Urothelium cell line (cell line): ENCODE measurements at regions not wholly inside any gene's neighbourhood (a gene's known extent, or its start where the extent isn't known, plus 50 kb on each side); places are given as distances from the start of the nearest gene placed in this dataset.

Experiments used
- DNase-seq: peaks from one replicate; pipeline ENCODE4 v3.0.0; 2011; ENCODE audit warnings: low spot score, mixed read lengths
- FAIRE-seq: peaks from 2 replicates; lab custom pipeline; 2011; peaks lifted over from hg19 to GRCh38; lab: Jason Lieb, UNC

DNA sequence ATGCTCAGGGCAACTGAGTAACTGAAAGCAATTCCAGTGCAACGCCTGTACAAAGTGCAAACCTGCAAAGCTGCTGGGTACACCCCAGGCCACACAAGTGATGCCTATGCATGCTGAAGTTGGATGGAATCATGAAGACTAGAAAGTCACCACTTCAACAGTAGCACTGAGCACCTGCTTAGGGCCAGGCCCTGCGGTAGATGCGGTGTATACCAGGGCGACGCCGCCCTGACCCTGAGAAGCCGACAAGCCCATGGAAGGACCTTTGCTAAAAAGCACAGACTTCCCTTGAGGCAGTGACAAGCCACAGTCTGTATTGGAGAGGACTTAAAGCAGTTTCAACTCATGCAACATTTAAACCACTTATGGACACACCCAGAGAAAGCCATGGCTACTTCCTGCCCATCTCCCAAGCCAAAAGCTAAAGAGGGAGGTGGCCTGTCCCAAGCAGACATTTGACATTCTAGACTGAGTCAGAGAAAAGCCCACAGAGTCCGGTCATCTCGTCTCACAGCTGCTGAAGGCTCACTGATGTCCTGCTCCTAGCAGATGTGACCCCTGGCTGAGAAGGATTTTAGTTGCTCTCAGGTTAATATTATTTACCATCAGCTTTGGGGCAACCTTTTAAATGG is 843.9 kb upstream of the TMEM132C start:
- DNase-seq, result no peak
- no peak for FAIRE-seq

- DNase-seq (no peak), FAIRE-seq (no peak)
Observed at GRCh38 chr12:127425474-127425873, 841.5 kb upstream of the TMEM132C start.

GRCh38 chr12:127428420-127428819 is 838.5 kb upstream of the TMEM132C start:
- DNase-seq, result no peak
- FAIRE-seq, result no peak

DNA sequence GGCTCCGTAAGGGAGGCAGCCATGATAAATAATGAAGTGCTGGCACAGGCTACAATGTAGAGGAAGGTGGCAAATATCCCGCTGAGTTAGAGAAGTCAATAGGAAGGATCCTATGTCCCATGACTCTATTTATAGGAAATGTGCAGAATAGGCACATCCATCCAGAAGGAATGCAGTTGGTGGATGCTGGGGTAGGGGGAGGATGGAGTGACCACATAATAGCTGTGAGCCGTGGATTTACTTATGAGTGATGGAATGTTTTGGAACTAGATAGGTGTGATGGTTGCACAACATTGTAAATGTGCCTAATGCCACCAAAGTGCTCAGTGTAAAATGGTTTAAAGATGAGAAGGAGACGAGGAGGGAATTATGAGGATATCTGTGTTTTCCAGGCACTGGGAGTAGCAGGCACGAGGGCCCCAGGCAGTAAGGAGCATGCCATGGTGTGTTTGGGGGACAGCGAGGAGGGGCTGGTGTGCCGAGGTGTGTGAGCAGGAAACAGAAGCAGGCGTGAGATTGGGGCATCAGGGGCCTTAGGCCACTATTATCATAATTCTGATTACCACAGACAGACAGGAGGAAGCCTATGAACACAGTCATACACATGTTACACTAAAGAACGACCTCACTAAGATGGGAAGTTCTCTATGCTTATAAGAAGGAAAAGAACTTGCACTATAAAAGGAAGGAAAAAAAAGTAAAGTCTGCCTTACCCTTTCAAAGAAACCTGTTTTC is 837.3 kb upstream of the TMEM132C start:
- no peak for FAIRE-seq

DNA sequence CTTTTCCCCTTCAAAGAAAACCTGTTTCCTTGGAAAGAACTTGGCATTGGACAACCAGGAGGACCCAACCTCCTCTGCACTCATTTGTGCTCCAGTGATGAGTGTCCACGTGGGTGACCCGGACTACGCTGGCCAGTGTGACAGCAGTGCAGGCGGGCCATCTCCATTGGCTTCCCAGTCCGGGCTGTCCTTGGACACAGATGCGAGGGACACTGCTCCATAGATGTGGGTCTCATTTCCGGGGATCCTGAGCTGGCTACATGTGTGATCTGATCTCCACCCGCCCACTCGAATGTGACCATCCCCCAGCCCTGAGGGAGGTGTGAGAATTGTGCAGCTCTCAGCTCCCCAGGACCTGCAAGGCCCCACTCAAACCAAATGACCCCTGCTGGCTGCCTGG is 836.6 kb upstream of the TMEM132C start:
- DNase-seq (no peak), FAIRE-seq (no peak)

More for the DNA sequence above, 837.3 kb upstream of the TMEM132C start:
- no peak for DNase-seq

DNA sequence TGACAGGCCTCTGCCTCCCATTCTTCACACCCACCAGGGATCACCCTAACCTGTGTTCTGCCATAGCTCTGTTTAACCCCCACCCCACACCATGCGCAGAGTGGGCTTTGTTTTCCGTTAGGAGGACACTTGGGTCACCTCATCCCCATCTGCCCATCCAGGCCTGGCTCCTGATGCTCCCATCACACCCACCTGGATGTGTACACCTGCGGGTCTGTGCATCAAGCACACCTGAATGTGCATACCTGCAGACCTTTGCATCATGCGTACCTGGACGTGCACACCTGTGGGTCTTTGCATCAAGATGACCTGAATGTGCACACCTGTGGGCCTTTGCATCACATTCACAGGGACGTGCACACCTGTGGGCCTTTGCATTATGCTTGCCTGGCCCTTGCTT is 835.8 kb upstream of the TMEM132C start:
- FAIRE-seq (no peak), DNase-seq (no peak)

GRCh38 chr12:127431594-127431993 is 835.4 kb upstream of the TMEM132C start:
- FAIRE-seq (no peak), DNase-seq (no peak)

GRCh38 chr12:127435439-127435838 is 831.5 kb upstream of the TMEM132C start:
- DNase-seq (no peak), FAIRE-seq (no peak)

DNA sequence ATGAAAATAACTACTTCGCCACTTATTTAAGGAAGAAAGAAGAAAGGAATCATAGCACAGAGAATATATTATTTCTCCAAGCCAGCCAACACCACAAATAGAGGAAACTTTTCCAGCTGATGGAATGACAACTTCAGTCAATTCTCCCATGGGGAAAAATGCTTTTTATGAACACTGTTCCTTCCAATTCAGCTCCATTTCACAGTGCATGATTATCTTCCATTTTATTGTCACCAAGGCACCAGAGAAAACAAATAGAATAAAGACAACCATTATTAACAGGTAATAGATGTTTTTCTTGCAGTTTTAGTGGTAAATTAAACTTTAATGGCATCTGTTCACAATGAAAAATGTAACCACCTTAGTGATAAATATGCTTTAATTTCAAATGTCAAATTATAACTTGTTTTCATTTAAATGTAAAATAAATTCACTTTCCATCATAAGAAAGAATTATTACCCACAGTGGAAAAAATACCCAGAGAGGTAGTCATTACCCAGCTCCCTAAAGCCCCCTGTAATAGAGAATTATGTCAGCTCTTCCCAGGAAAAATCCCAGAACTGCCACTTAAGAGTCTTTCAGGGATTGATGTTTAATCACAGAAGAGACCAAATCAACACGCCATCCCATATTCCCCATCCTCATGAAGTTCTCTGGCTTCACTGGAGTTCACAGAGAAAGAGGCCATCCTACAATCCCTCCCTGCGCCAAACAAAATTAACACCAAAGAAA is 828.3 kb upstream of the TMEM132C start:
- FAIRE-seq (no peak), DNase-seq (no peak)

GRCh38 chr12:127445581-127446139 is 821.3 kb upstream of the TMEM132C start:
- FAIRE-seq (no peak), DNase-seq (no peak)

- DNase-seq (no peak), FAIRE-seq (no peak)
Observed at GRCh38 chr12:127448906-127449305, 818.1 kb upstream of the TMEM132C start.

- FAIRE-seq (no peak), DNase-seq (no peak)
Observed at GRCh38 chr12:127450826-127451225, 816.1 kb upstream of the TMEM132C start.

- FAIRE-seq (no peak), DNase-seq (no peak)
Observed at GRCh38 chr12:127455347-127456265, 811.4 kb upstream of the TMEM132C start.

- FAIRE-seq (no peak), DNase-seq (no peak)
Observed at GRCh38 chr12:127457726-127458125, 809.2 kb upstream of the TMEM132C start.

DNA sequence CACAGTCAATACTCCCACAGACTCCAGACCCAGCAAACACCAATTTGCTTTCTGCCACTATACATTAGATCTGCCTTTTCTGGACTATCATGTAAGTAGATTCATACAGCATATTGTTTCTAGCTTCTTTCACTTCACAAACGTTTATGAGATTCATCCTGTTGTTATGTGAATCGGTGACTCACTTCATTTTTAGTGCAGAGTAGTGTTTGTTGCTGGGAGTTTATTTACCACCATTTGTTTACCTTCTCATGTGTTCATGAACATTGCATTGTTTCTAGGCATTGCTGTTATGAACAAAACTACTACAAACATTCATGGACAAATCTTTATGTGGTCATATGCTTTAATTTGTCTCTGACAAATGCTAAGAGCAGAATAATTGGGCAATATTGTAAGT is 807.8 kb upstream of the TMEM132C start:
- no peak for DNase-seq
- no peak for FAIRE-seq

DNA sequence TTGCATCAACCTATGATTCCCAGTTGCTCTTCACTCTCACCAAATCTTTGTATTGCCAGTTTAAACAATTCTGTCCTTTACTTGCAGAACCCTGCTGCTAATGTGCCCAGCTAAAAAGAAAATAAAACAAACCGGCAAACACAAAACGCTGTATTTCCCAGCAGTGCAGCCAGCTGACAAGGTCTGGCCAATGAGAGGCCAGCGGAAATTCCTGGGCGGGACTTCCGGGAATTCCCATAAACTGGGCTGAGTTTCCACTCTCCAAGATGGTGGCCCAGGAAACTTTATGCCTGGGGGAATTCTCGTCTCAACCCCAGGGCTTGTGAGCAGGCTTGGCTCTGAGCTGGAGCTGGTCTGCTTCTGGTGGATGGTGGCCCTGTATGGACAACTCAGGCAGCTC is 807.3 kb upstream of the TMEM132C start:
- FAIRE-seq (no peak), DNase-seq (no peak)

GRCh38 chr12:127463237-127463636 is 803.7 kb upstream of the TMEM132C start:
- no peak for DNase-seq

GRCh38 chr12:127469331-127469730 is 797.6 kb upstream of the TMEM132C start:
- DNase-seq, result no peak
- FAIRE-seq, result no peak

More at GRCh38 chr12:127463237-127463636, 803.7 kb upstream of the TMEM132C start:
- no peak for FAIRE-seq

GRCh38 chr12:127473766-127474165 is 793.2 kb upstream of the TMEM132C start:
- DNase-seq, result no peak
- FAIRE-seq, result no peak

- DNase-seq (no peak), FAIRE-seq (no peak)
Observed at GRCh38 chr12:127479256-127479655, 787.7 kb upstream of the TMEM132C start.
